ENCODE measurements at regions not wholly inside any gene's neighbourhood (a gene's known extent, or its start where the extent isn't known, plus 50 kb on each side); places are given as distances from the start of the nearest gene placed in this dataset.

DNA sequence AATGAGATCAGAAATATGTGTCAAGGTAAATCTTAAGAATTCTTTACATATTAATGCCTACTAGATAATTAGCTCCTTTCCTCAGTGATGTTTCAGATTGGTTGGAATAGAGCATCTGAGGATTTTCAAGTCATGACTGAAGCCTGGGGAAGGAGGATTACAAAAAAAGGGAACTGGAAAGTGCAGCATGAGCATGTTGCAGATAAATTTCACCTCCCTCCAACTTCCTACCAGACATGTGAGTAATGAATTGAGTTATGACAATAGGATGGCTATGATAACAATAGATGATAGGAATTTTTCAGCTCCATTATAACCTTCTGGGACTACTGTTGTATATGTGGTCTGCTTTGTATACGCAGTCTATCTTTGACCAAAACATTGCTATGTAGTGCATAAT lies 104.2 kb upstream of the RAB18 start:
- H3K4me1 ChIP-seq (ENCODE audit: control insufficient read depth, insufficient read depth, low read length), result no peaks in the 10 kb centered on the region
- no peaks in the 10 kb centered on the region for H3K9me3 Mint-ChIP-seq
- TF ChIP-seq, protein P1, sequence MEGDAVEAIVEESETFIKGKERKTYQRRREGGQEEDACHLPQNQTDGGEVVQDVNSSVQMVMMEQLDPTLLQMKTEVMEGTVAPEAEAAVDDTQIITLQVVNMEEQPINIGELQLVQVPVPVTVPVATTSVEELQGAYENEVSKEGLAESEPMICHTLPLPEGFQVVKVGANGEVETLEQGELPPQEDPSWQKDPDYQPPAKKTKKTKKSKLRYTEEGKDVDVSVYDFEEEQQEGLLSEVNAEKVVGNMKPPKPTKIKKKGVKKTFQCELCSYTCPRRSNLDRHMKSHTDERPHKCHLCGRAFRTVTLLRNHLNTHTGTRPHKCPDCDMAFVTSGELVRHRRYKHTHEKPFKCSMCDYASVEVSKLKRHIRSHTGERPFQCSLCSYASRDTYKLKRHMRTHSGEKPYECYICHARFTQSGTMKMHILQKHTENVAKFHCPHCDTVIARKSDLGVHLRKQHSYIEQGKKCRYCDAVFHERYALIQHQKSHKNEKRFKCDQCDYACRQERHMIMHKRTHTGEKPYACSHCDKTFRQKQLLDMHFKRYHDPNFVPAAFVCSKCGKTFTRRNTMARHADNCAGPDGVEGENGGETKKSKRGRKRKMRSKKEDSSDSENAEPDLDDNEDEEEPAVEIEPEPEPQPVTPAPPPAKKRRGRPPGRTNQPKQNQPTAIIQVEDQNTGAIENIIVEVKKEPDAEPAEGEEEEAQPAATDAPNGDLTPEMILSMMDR (conservative IDR thresholded peaks at IDR 0.05), result no peak
- DNase-seq, result no peak
- no peak overlapping the region for H3K9ac ChIP-seq (ENCODE audit: extremely low read depth, low read length, poor library complexity, severe bottlenecking)
- H3K27me3 ChIP-seq (ENCODE audit: control insufficient read depth, insufficient read depth, low read length, poor library complexity, severe bottlenecking), result no peaks in the 10 kb centered on the region
- 54% methylated on average over 1 of the region's 1 CpG; no CpG with 5 or more reads in 1 of the 2 experiments for WGBS, 2 experiments (ENCODE audit: insufficient coverage in 1 of 2, insufficient read length in 1 of 2)
- H3K27ac Mint-ChIP-seq, result no peak overlapping the region
- H3K27me3 Mint-ChIP-seq (ENCODE audit: insufficient read depth), result peaks cover 1% of the 10 kb centered on the region
- H3K36me3 ChIP-seq (ENCODE audit: control insufficient read depth, insufficient read depth, low read length), result no peaks in the 10 kb centered on the region
- no peaks in the 10 kb centered on the region for H3K36me3 Mint-ChIP-seq (ENCODE audit: low read depth)
- no peak overlapping the region for H3K4me3 ChIP-seq (ENCODE audit: low read length)
- no peak overlapping the region for H3K4me3 Mint-ChIP-seq
- no peaks in the 10 kb centered on the region for H3K9me3 ChIP-seq (ENCODE audit: control insufficient read depth, low read length)
- no peak overlapping the region for H3K27ac ChIP-seq (ENCODE audit: low read depth, low read length)
- no peaks in the 10 kb centered on the region for H3K4me1 Mint-ChIP-seq

DNA sequence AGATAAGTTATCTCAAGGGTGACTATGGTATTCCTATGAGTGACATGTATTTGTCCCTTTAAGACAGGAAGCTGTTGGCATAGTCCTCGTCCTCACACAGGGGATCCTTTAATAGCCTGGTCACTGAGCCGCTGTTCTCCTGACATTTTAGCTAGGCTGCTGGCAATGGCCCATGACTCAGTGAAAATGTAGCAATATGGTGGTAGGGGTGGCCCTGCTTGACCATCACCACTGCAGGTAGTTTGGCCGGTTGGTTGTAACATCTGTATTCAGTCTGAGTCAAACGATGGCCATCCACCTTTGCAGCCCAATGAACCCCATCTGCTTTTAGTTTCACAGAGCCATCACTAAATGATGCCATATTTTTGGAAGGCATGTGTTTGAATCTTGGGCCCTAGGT lies 110.1 kb upstream of the RAB18 start:
- no peaks in the 10 kb centered on the region for H3K36me3 Mint-ChIP-seq (ENCODE audit: low read depth)

DNA sequence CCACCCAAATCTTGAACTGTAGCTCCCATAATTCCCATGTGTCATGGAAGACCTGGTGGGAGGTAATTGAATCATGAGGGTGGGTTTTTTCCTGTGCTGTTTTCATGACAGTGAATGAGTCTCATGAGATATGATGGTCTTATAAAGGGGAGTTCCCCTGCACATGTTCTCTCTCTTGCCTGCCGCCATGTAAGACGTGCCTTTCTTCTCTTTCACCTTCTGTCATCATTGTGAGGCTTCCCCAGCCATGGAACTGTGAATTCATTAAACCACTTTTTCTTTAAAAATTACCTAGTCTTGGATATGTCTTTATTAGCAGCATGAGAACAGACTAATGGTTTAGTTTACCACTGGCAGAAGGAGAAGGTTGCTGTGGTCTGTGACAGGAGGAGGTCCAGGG lies 111.5 kb upstream of the RAB18 start:
- no peak overlapping the region for H3K9ac ChIP-seq (ENCODE audit: extremely low read depth, low read length, poor library complexity, severe bottlenecking)
- 93 to 100% methylated on average over 1 to 2 of the region's 2 CpGs for WGBS, 2 experiments (ENCODE audit: insufficient coverage in 1 of 2, insufficient read length in 1 of 2)
- H3K27ac ChIP-seq (ENCODE audit: low read depth, low read length), result no peak overlapping the region
- TF ChIP-seq, protein P1 (conservative IDR thresholded peaks at IDR 0.05), result no peak
- no peak overlapping the region for H3K4me3 Mint-ChIP-seq
- H3K4me1 Mint-ChIP-seq, result no peaks in the 10 kb centered on the region
- H3K27me3 Mint-ChIP-seq (ENCODE audit: insufficient read depth), result no peaks in the 10 kb centered on the region
- peaks cover 5% of the 10 kb centered on the region for H3K9me3 Mint-ChIP-seq
- H3K36me3 ChIP-seq (ENCODE audit: control insufficient read depth, insufficient read depth, low read length), result no peaks in the 10 kb centered on the region
- no peaks in the 10 kb centered on the region for H3K9me3 ChIP-seq (ENCODE audit: control insufficient read depth, low read length)
- H3K27ac Mint-ChIP-seq, result no peak overlapping the region
- no peaks in the 10 kb centered on the region for H3K4me1 ChIP-seq (ENCODE audit: control insufficient read depth, insufficient read depth, low read length)
- DNase-seq, result no peak
- no peaks in the 10 kb centered on the region for H3K36me3 Mint-ChIP-seq (ENCODE audit: low read depth)
- no peaks in the 10 kb centered on the region for H3K27me3 ChIP-seq (ENCODE audit: control insufficient read depth, insufficient read depth, low read length, poor library complexity, severe bottlenecking)
- H3K4me3 ChIP-seq (ENCODE audit: low read length), result no peak overlapping the region

More for the DNA sequence above, 110.1 kb upstream of the RAB18 start:
- peaks cover 5% of the 10 kb centered on the region for H3K9me3 Mint-ChIP-seq
- H3K27me3 Mint-ChIP-seq (ENCODE audit: insufficient read depth), result no peaks in the 10 kb centered on the region
- Histone ChIP-seq H3K4me1 (ENCODE audit: control insufficient read depth, insufficient read depth, low read length) (no peaks in the 10 kb centered on the region), H3K9me3 (ENCODE audit: control insufficient read depth, low read length) (no peaks in the 10 kb centered on the region), H3K27ac (ENCODE audit: low read depth, low read length) (no peak overlapping the region), H3K27me3 (ENCODE audit: control insufficient read depth, insufficient read depth, low read length, poor library complexity, severe bottlenecking) (no peaks in the 10 kb centered on the region), H3K9ac (ENCODE audit: extremely low read depth, low read length, poor library complexity, severe bottlenecking) (no peak overlapping the region), H3K4me3 (ENCODE audit: low read length) (no peak overlapping the region), H3K36me3 (ENCODE audit: control insufficient read depth, insufficient read depth, low read length) (no peaks in the 10 kb centered on the region)
- H3K4me3 Mint-ChIP-seq, result no peak overlapping the region
- H3K4me1 Mint-ChIP-seq, result no peaks in the 10 kb centered on the region
- no peak overlapping the region for H3K27ac Mint-ChIP-seq
- TF ChIP-seq, protein P1 (conservative IDR thresholded peaks at IDR 0.05), result no peak
- no peak for DNase-seq
- 92 to 100% methylated on average over 1 to 4 of the region's 4 CpGs for WGBS, 2 experiments (ENCODE audit: insufficient coverage in 1 of 2, insufficient read length in 1 of 2)

Measured in endodermal cell (in vitro differentiated cells).